Endothelial cell of umbilical vein (primary cell): ENCODE measurements at regions not wholly inside any gene's neighbourhood (a gene's known extent, or its start where the extent isn't known, plus 50 kb on each side); places are given as distances from the start of the nearest gene placed in this dataset.

ENCODE experiments used
- BruUV-seq: library from RNA; stranded (reverse); fragments of 400-500 nt; replicated peaks from 2 replicates; lab custom pipeline; 2021; lab: Mats Ljungman, UMichigan
- CTCF ChIA-PET: fragments of 300-600, 350-600 bp; sonication (Branson Sonifier 250); formaldehyde crosslinking; loops from one replicate; lab custom pipeline; 2021; ENCODE audit warnings: antibody characterized with exemption, inconsistent platforms; lab: Charles Lee
- POLR2A ChIA-PET: fragments of 300-600, 350-600 bp; sonication (Branson Sonifier 250); formaldehyde crosslinking; loops from one replicate; lab custom pipeline; 2021; ENCODE audit warnings: antibody characterized with exemption, inconsistent platforms; lab: Charles Lee
- DNase-seq: peaks from one replicate; pipeline ENCODE4 v3.0.0-alpha.2; 2011; ENCODE audit warnings: low read depth, low spot score
- FAIRE-seq: peaks from 2 replicates; lab custom pipeline; 2011; peaks lifted over from hg19 to GRCh38; lab: Jason Lieb, UNC
- H2AFZ ChIP-seq: 2 replicates; pipeline ENCODE4 v1.6.0; 2012; ENCODE audit warnings: low read depth, low read length, control low read depth, inconsistent platforms
- H3K27ac ChIP-seq: 2 replicates; pipeline ENCODE4 v1.5.1; 2011; ENCODE audit warnings: low read depth, mild to moderate bottlenecking, control low read depth, low read length, moderate library complexity; ENCODE audit not compliant: insufficient read depth
- H3K27me3 ChIP-seq, 2 experiments: 2 replicates each; pipeline versions ENCODE4 v1.6.0 to v1.6.1; 2011; ENCODE audit warnings: low read length in 2 of 2, mixed read lengths in 1 of 2; ENCODE audit not compliant: control insufficient read depth in 2 of 2, insufficient read depth in 2 of 2
- H3K36me3 ChIP-seq, 2 experiments: 2 replicates in 1 of 2; 3 replicates in 1 of 2; pipeline ENCODE4 v1.5.1; 2011; ENCODE audit warnings: low read length in 2 of 2, mild to moderate bottlenecking in 1 of 2, moderate library complexity in 1 of 2; ENCODE audit not compliant: control insufficient read depth in 2 of 2, insufficient read depth in 2 of 2; ENCODE audit errors: extremely low read depth in 1 of 2
- H3K4me1 ChIP-seq: 3 replicates; pipeline ENCODE4 v1.5.1; 2011; ENCODE audit warnings: mild to moderate bottlenecking, low read length; ENCODE audit not compliant: control insufficient read depth, insufficient read depth; ENCODE audit errors: extremely low read depth
- H3K4me2 ChIP-seq: 2 replicates; pipeline ENCODE4 v1.6.1; 2011; ENCODE audit warnings: low read length, control low read depth, mixed read lengths; ENCODE audit not compliant: insufficient read depth
- H3K4me3 ChIP-seq, 3 experiments: fragments of 200-600 bp in 1 of 3; sonication (generic), shearing (Covaris generic) in 1 of 3; replicated peaks in 1 of 3; 2 replicates each; pipeline ENCODE4 v1.5.1; 2011 to 2016; ENCODE audit warnings: control low read depth in 3 of 3, low read length in 3 of 3, mild to moderate bottlenecking in 2 of 3, inconsistent platforms in 1 of 3, low read depth in 1 of 3, moderate library complexity in 1 of 3; ENCODE audit not compliant: insufficient read depth in 1 of 3
- H3K79me2 ChIP-seq: 2 replicates; pipeline ENCODE4 v1.6.0; 2012; ENCODE audit warnings: low read length, inconsistent platforms; ENCODE audit not compliant: control insufficient read depth, insufficient read depth
- H3K9ac ChIP-seq: replicated peaks from 2 replicates; pipeline ENCODE3; 2011; ENCODE audit warnings: low read length, control low read depth; ENCODE audit not compliant: insufficient read depth; ENCODE audit errors: extremely low read depth
- H3K9me1 ChIP-seq: replicated peaks from 3 replicates; pipeline ENCODE4 v1.6.0; 2011; ENCODE audit warnings: mild to moderate bottlenecking, low read length; ENCODE audit not compliant: control insufficient read depth, insufficient read depth; ENCODE audit errors: extremely low read depth
- H3K9me3 ChIP-seq: replicated peaks from 2 replicates; pipeline ENCODE4 v1.5.1; 2012; ENCODE audit warnings: low read length, inconsistent platforms; ENCODE audit not compliant: control insufficient read depth, insufficient read depth
- H4K20me1 ChIP-seq: replicated peaks from 2 replicates; pipeline ENCODE3; 2011; ENCODE audit warnings: mild to moderate bottlenecking, low read length; ENCODE audit not compliant: control insufficient read depth, insufficient read depth; ENCODE audit errors: extremely low read depth
- EZH2 ChIP-seq: IDR thresholded peaks from 2 replicates; pipeline ENCODE4 v1.6.1; 2012; ENCODE audit warnings: borderline replicate concordance, low read depth, mild to moderate bottlenecking, moderate library complexity, low read length, inconsistent platforms; ENCODE audit not compliant: severe bottlenecking
- FOS ChIP-seq: IDR thresholded peaks from 2 replicates; pipeline ENCODE4 v1.6.1; 2011; ENCODE audit warnings: mild to moderate bottlenecking, low read length, moderate library complexity, borderline replicate concordance; ENCODE audit not compliant: insufficient read depth
- GATA2 ChIP-seq: IDR thresholded peaks from 2 replicates; pipeline ENCODE4 v1.7.0; 2011; ENCODE audit warnings: low read depth, mild to moderate bottlenecking, moderate library complexity, mixed read lengths, low read length; ENCODE audit not compliant: insufficient read length, insufficient read depth
- JUN ChIP-seq: IDR thresholded peaks from 2 replicates; pipeline ENCODE4 v1.6.1; 2011; ENCODE audit warnings: borderline replicate concordance, low read depth; ENCODE audit not compliant: insufficient read length, insufficient read depth
- MYC ChIP-seq: IDR thresholded peaks from one replicate; pipeline ENCODE4 v1.6.1; 2011; ENCODE audit warnings: mild to moderate bottlenecking, low read depth, low read length
- POLR2AphosphoS5 ChIP-seq: IDR thresholded peaks from 2 replicates; pipeline ENCODE4 v1.6.1; 2012; ENCODE audit warnings: low read depth, mild to moderate bottlenecking, control low read depth, low read length, moderate library complexity; ENCODE audit not compliant: insufficient read depth
- dilution Hi-C: fragments of 300-500 bp; cut with MboI; formaldehyde crosslinking; loops from one replicate; pipeline ENCODE4 v1.15.0; 2019; ENCODE audit warnings: low sequenced_read_pairs; ENCODE audit not compliant: extremely low pct_ligation_motif_present
- intact Hi-C: fragments of 100-400 bp; cut with micrococcal nuclease; formaldehyde crosslinking; loops from one replicate; pipeline ENCODE4 v1.10.0; 2022
- TF ChIP-seq, protein P1 (sequence below), 2 donors: IDR thresholded peaks; 1 replicate in 1 of 2; 2 replicates in 1 of 2; pipeline ENCODE4 v1.5.1; 2011; ENCODE audit warnings: low read length in 2 of 2, mild to moderate bottlenecking in 2 of 2, moderate library complexity in 2 of 2, control low read depth in 1 of 2, inconsistent platforms in 1 of 2, low read depth in 1 of 2; ENCODE audit not compliant: insufficient read depth in 1 of 2; ENCODE audit errors: extremely low read depth in 1 of 2

DNA sequence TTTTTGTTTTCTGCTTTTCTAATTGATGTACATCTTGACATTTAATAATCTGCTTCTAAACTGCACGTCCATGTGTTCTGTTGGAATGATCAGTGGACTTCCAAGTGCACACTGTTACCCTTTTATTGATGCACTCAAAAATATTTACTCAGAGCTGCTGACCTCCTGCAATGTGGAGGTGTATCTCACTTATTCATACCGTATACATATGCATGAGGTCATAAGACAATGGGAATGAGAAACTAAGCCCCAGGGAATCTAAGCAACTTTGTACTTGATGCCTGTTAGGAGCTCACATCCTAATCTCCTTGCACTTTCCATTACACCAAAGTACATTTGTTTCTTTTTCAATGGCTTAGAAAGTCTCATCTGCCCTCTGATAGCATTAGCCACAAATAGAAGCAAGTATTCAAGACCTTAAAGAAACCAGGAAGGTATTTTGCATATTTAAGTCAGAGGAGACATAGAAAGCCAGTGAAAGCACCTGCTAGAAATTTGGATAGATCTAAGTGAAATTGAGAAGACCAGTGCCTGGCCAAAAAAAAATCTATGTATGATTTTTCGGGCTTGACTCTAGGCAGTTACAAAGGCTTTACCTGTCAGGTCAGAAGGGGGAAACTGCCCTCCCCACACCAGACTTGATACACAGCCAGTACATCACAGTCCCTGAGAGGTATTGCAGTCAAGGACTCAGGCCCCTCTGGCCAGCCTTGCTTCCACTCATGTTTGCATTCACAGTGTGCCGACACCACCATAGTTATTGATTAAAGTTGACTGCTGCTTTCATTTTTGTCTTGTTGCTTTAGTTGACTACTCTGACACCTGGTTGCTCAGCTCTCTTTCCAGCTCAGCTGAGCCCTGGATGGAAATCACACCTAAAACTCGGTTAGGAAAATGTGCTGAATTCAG, 391.7 kb upstream of the CYRIA start:
- no peaks in the 10 kb centered on the region for H3K36me3 ChIP-seq
- H3K9me1 ChIP-seq: no peaks in the 10 kb centered on the region
- no peaks in the 10 kb centered on the region for H3K79me2 ChIP-seq
- no peak overlapping the region for H2AFZ ChIP-seq
- H3K27me3 ChIP-seq: no peaks in the 10 kb centered on the region
- H3K4me2 ChIP-seq: no peak overlapping the region
- ChIA-PET POLR2A (no interaction called here), CTCF (no interaction called here)
- BruUV-seq: no TSS peak
- H4K20me1 ChIP-seq: no peaks in the 10 kb centered on the region
- no peak for FAIRE-seq
- dilution Hi-C loops: no loop called here
- H3K4me1 ChIP-seq: no peaks in the 10 kb centered on the region
- no peak overlapping the region for H3K27ac ChIP-seq
- H3K9me3 ChIP-seq: no peaks in the 10 kb centered on the region
- H3K4me3 ChIP-seq: no peak overlapping the region
- no peak for TF ChIP-seq GATA2
- TF ChIP-seq POLR2AphosphoS5: no peak
- TF ChIP-seq EZH2: no peak
- no peak for TF ChIP-seq JUN
- TF ChIP-seq, protein P1, sequence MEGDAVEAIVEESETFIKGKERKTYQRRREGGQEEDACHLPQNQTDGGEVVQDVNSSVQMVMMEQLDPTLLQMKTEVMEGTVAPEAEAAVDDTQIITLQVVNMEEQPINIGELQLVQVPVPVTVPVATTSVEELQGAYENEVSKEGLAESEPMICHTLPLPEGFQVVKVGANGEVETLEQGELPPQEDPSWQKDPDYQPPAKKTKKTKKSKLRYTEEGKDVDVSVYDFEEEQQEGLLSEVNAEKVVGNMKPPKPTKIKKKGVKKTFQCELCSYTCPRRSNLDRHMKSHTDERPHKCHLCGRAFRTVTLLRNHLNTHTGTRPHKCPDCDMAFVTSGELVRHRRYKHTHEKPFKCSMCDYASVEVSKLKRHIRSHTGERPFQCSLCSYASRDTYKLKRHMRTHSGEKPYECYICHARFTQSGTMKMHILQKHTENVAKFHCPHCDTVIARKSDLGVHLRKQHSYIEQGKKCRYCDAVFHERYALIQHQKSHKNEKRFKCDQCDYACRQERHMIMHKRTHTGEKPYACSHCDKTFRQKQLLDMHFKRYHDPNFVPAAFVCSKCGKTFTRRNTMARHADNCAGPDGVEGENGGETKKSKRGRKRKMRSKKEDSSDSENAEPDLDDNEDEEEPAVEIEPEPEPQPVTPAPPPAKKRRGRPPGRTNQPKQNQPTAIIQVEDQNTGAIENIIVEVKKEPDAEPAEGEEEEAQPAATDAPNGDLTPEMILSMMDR (IDR thresholded peaks at IDR 0.05; ENCODE audit: extremely low read depth in 1 of 2, insufficient read depth in 1 of 2, low read depth in 1 of 2, low read length in 2 of 2): no peak
- no peak for TF ChIP-seq MYC
- no peak for TF ChIP-seq FOS
- no peak overlapping the region for H3K9ac ChIP-seq
- no peak for DNase-seq
- intact Hi-C loops: no loop called here
